WI38 (cell line): ENCODE measurements at regions not wholly inside any gene's neighbourhood (a gene's known extent, or its start where the extent isn't known, plus 50 kb on each side); places are given as distances from the start of the nearest gene placed in this dataset.

ENCODE experiments used
- H3K4me3 ChIP-seq: 2 replicates; pipeline ENCODE4 v1.5.1; 2011; ENCODE audit warnings: low read depth, mild to moderate bottlenecking, control low read depth, low read length
- CTCF ChIP-seq: IDR thresholded peaks from 2 replicates; pipeline ENCODE4 v1.5.1; 2012; ENCODE audit warnings: low read depth, mild to moderate bottlenecking, control low read depth, low read length

GRCh38 chr17:68778726-68779125 lies 176.5 kb downstream of the ABCA8 start:
- H3K4me3 ChIP-seq, result no peak overlapping the region
- TF ChIP-seq CTCF, result no peak

- H3K4me3 ChIP-seq, result no peak overlapping the region
Observed at GRCh38 chr17:68777856-68778694, 176.9 kb upstream of the FAM20A start.

GRCh38 chr17:68777243-68777855 lies 176.2 kb upstream of the FAM20A start:
- peak; percentile 68 for TF ChIP-seq CTCF
- no peak overlapping the region for H3K4me3 ChIP-seq

More at GRCh38 chr17:68777856-68778694, 176.9 kb upstream of the FAM20A start:
- TF ChIP-seq CTCF, result no peak

GRCh38 chr17:68776451-68776850 lies 175.3 kb upstream of the FAM20A start:
- H3K4me3 ChIP-seq, result no peak overlapping the region
- no peak for TF ChIP-seq CTCF

GRCh38 chr17:68775969-68776368 lies 174.8 kb upstream of the FAM20A start:
- no peak overlapping the region for H3K4me3 ChIP-seq
- no peak for TF ChIP-seq CTCF

GRCh38 chr17:68775318-68775717 lies 174.2 kb upstream of the FAM20A start:
- H3K4me3 ChIP-seq, result no peak overlapping the region
- no peak for TF ChIP-seq CTCF

- peak; percentile 64 for TF ChIP-seq CTCF
- H3K4me3 ChIP-seq, result peak overlapping the region; percentile 29; the same call in 1 of the 2 replicates
Observed at GRCh38 chr17:68771867-68772515, 170.8 kb upstream of the FAM20A start.
